Stimulated activated CD4-positive, alpha-beta T cell treated with anti-CD3 and anti-CD28 coated beads, Interleukin-12 subunit alpha, Interleukin-12 subunit beta, amount 100 ng/mL, for 24 hours (primary cell): ENCODE measurements at regions not wholly inside any gene's neighbourhood (a gene's known extent, or its start where the extent isn't known, plus 50 kb on each side); places are given as distances from the start of the nearest gene placed in this dataset.
A peak's percentile ranks its signal among the peaks of the same experiment; 100 is the strongest.
"Not testable (repeated sequence)": the region's sequence is repeated elsewhere in the genome, so short reads cannot be mapped to it uniquely, and the experiment has no call there.

Source experiments
- DNase-seq, 2 experiments: peaks; one replicate each; pipeline ENCODE4 v3.0.0-alpha.2; 2020; ENCODE audit warnings: low read depth in 2 of 2

DNA sequence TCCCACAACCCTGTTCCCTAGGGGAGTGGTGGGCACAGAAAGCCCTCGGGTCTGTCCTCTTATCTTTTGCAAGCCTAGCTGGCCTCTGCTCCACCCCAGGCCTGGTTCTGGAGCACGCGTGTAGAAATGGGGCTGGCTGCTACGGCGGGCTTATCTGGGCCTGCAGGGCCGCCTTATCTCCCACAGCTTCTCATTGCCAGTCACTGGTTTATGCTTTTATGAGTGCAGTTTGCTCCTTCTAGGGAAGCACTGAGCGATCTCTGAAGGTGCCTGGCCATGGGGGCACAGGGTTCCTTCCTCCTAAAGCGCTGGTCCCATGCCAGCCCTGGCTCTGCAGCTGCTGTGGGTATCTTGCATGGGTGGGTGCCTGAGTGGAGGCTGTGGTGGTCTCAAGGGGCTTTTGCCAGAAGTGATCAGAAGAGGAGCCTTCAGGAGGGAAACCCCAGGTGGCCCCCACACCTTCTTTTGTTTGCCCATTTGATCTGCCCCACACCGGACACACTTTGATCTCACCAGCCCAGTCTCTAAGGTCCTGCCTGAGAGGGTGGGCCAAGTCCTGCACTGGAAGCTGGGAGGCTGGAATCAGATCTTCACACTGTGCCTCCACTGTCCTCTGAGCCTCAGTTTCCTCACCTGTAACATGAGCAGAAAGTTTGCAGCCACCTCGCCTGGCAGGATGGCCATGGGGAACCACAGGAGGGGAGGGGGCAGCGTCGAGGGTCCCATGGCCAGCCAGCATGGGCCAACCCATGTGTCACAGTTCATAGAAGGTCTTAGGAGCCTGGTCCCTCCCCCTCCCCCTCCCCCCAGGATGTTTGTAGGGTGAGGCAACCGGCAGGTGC lies 86.6 kb upstream of the FGF3 start:
- no peak for DNase-seq

DNA sequence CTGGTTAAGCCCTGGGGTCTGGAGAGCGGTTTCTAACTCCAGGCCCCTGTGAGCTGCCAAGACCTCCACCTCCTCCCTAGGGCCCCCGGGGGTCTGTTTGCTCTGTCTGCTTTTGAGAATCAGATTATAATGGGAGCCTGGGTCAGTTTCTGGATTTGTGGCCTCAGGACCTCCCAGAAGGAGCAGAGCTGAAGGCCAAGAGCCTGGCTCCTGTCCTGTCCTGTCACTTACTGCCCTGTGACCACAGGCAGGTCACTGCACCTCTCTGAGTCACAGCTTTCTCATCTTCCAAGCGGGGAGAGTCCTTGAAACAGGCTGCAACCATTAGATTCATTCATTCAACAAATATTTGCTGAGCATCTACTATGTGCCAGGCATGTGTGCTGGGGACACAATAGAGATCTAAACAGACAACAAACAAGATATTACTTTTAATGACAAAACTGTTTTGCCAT lies 87.3 kb upstream of the FGF3 start:
- DNase-seq, result no peak

DNA sequence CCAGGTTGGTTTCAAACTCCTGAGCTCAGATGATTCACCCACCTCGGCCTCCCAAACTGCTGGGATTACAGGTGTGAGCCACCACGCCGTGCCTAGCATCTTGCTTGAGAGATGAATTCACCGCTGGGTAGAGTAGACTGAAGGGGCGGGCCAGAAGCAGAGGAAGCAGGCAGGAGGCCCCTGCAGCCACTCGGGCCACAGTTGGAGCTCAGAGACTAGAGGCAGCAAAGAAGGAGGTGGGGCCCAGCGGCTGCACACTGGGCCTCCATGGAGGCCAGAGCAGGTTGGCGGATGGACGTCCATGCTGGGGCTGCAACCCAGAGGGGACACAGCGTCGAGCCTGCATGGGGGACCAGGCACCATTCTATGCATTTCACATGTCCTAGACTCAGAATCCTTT lies 88.4 kb upstream of the FGF3 start:
- DNase-seq, result no peak

DNA sequence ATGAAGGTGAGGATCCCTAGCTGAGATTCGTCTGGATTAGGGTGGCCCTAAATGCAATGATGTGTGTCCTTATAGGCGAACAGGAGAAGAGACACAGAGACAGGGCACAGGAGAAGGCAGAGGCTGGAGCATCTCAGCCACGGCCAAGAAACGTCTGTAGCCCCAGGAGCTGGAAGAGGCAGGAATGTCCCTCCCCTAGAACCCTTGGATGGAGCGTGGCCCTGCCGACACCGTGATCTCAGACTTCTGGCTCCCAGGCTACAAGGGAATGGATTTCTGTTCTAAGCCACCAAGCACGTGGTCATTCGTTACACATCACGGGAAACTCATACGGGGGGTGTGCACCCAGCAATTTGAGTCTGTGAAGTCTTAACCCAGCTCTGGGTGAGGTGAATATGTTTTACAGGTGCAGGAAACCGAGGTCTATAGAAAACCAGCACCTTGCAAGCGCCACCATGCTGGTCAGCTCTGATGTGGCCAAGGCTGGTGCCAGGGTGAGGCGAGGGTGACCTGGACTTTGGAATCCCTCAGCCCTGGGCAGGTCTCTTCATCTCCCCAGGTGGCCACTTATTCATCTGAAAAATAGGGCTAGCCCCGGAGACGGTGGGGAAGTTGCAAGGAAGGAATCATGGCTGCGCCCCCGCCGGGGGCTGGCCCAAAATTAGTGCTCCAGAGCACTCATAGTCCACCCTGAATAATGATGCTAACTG lies 89.5 kb upstream of the FGF3 start:
- no peak for DNase-seq

DNA sequence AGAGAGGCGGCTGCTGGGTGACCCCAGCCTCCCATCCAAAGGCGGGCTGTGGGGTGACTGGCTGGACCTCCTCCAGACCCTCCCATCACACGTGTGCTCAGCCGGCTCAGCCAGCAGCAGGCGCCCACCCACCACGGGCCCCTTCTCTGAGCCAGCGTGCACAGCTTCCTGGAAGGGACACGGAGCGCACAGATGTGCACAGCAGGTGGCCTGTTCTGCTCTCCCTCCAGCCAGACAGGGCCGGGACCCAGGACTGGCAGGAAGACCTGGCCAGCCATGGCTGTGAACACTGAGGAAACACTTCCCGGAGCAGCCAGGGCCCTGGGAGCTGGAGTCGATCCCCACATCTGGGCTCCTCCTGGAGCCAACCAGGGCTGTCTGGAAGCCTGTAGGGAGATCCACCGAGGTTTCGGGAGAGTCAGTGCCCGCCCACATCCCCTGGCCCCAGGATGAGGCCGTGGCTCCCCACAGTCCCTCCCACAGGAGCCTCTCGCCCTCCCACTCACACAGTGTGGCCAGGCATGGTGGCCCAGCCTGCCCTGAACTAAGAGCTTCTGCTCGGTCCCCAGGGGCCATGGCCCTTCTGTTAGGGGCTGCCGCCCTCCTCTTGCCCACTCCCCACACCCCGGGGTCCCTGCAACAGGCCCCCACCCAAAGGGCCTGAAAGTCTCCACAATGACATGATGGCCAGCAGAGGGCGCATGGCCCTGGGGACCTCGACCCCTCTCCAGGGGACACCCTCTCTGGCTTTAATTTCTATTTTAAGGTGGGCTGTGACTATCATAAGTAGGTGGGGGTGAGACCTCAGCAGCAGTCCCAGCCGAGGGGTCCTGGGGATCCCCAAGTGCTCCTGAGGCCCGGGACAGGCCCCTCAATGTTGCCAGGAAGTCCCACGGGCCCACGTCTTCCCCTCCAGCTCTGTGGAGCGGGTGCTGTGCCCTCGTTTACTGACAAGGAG lies 90.6 kb upstream of the FGF3 start:
- DNase-seq, result no peak

DNA sequence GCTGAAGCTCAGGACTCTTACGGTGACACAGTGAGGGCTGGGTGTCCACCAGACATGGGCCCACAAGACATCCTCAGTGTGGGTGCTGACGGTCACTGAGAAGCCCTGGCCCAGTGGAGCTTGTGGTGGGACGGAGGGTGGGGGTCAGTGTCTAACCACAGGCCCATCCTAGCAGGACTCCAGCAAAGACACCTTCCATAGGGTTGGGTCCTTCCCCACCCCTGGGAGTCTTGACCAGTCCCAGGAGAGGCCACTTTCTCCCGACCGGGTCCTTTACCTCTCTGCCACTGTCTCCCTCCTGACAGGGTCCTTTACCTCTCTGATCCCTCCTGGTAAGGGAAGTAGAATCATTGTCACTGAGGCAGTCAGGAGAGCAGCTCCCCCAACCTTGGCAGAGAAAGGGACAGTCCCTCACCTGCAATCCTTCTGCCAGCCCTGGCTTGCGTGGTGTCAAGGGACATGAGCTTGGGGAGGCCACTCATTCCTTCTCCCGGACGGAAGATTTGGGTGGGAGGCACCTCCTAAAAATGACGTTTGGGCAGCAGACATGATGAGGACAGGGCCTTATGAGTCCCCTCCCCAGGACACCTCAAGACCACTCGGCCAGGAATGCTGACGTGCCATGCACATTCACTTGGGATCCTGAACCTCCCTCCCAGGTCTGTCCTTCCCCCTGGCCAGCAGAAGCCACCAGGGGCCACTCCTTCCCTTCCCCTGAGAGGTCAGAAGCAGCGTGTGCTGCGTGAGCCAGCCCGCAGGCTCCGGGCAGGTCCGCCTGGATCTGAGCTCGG lies 91.5 kb upstream of the FGF3 start:
- no peak for DNase-seq

DNA sequence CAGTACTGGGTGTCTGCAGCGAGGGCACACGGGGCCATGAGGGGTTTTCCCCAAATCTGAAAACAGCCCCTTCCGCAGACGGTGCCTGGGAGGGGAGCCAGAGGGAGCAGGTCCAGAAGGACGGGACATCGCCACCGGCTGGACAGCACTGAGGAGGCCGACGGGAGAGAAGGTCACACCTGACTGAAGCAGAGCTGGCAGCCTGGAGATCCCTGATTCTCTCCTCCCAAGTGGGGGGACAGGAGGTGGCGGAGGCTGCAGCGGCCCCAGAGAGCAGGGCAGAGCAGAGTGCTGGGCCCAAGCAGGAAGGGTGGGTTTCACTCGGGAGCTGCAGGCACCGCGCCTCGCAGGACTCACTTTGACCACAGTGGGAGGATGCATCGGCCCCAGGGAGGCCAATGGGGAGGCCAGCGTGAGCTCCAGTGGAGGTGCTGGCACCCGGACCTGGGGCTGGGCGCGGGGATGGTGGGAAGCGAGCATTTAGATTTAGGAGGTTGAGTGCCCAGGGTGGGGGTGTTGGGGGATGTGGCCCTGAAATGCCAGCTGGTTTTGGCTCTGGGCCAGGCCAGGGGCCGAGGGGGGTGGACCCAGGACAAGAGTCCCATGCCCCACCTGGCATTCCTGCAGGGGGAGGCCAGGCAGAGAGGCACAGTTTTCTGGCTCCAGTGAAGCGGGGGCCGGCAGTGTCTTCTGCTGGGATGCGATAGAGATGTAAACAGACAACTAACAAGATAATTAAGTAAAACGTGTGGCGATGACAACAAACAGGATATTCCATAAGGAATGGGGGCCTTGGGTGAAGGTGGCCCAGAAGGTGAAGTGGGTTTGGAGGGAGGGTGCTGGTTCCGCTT lies 92.3 kb upstream of the FGF3 start:
- no peak for DNase-seq

DNA sequence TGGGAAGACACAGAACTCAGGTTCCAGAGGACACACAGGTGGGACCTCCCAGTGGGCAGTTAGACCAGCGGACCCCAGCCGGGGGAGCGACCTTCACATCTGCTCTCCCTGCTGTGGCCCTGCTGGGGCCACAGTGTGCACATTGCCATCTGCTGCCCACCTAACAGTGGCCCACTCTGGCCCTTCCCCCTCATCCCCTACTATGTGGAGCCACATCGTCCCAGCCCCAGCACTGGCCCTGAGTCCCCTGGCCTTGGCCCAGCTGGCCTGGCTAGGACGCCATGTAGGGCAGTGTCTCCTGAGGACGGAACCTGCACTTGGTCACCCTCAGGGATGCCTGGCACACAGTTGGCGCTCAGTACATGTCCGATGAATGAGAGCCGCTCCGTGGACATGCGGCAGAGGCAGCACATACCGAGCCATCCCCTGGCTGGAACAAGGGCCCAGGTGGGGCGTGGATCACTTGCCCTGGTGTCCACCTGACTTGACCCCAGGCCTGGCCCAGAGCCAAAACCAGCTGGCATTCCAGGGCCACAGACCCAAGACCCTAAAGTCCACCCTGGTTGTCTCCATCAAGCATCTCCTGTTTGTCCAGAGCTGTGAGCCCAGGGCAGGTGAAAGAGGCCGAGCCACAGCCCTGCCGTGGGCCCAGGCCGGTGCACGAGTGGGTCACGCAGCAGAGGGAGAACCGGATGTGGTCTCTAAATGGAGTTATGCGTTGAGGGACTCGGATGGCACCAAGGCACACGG lies 93.1 kb upstream of the FGF3 start:
- DNase-seq, result no peak

DNA sequence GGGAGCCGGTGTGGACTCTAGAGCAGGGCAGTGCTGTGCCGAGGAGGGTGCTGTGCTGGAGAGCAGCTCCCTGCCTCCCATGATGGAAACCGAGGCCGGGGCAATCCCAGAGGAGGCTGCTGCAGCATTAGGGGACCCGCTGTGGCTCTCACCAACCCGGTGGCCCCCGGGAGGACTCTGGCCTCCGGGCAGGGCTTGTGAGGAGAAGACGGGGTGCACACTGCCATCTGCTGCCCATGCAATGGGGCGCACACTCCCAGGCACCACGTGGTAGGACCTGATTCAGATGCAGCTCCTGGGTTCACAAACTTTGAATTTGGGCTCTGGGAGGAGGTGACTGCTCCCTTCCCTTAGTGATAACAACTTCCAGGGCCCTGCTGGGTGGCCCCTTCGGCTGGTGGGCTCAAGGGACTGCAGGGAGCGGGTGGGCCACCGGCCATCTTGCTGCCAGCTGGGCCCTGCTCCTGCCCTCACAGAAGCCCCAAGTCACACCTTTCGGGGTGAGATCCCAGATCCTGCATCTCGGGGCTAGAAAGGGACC lies 93.8 kb upstream of the FGF3 start:
- DNase-seq, result no peak

DNA sequence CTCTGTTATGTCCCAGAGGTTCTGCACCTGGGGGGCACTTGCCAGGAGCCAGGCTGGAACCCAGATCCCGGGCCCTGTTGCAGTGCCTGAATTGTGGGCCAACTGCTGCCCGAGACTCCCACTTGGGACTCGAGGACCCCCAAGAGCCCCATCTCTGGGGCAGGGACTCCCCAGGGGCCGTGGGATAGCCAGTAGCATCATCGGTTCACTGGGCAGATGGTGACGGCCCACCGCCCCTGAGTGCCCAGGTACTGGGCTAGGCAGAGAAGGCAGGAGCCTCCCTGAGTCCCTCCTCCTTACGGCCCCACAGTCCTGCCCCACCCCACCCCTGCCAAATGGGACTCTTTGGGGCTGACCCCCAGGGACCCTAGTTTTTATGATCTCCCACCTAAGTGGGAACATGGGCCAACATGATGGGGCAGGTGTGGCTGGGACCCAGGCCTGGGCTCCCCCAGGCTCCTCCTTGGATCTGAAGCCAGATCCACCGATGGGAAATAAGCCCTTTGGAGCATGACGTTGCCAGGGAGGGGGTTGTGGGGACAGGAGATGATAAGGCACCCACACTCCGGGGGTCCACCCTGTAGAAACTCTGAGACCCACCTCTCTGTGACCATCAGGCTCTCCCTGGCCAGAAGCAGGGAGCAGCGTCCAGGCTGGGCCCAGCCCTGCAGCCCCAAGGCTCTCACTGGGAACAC lies 94.5 kb upstream of the FGF3 start:
- DNase-seq, result no peak

DNA sequence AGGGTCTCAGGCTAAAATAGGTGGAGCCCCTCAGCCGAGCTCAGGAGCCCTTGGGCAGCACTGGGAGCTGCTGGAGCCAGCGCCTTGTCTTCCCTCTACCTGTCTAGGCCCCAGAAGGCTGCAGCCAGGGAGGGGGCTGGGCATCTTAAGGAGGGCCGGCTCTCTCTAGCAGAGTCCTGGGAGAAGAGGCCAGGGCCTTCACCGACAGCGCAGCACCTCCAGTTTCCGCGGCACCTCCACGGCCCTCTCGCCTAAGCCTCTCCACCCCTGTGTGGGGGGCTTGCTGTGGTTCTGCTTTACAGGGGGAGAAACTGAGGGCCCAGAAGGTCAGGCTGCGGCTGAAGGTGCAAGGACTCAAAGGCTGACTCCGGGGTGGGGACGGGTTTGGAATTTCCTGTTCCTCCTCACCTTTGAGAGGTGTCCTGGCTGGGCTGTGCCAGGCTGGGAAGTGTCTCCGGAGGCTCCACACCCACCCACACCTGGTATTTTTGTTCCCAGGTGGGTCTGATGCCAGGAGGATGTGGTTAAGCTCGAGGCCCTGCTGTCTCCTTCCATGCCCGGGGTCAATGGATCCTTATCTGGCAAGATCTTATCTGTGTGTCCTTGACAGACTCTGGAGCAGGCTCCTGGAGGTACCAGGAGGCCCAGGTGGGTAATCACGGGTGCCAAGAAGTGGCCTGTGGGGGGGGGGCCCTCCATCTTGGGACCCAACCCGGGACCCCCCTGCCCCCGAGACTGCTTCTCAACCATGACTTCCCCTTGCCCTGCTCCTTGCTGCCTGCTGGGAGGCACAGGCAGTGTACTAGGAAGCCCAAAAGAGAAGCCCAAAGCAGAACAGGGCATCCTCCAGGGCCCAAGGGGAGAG lies 95.3 kb upstream of the FGF3 start:
- no peak for DNase-seq

DNA sequence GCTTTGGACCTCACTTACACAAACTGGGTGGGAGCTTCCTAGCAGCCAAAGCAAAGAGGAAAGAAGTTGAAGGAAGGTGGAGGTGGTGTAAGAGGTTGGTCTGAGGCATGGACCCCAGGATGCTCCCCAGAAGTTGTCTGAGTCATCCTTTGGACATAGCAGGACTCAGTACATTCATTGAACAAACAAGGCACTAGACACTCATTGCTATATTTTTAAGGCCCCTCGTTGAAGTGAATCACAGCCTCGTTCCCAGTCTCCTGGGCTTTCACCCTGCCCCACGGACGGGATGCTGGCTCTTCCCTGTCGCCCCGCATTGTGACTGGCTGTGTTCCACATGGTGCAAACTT lies 95.9 kb upstream of the FGF3 start:
- DNase-seq, result no peak

DNA sequence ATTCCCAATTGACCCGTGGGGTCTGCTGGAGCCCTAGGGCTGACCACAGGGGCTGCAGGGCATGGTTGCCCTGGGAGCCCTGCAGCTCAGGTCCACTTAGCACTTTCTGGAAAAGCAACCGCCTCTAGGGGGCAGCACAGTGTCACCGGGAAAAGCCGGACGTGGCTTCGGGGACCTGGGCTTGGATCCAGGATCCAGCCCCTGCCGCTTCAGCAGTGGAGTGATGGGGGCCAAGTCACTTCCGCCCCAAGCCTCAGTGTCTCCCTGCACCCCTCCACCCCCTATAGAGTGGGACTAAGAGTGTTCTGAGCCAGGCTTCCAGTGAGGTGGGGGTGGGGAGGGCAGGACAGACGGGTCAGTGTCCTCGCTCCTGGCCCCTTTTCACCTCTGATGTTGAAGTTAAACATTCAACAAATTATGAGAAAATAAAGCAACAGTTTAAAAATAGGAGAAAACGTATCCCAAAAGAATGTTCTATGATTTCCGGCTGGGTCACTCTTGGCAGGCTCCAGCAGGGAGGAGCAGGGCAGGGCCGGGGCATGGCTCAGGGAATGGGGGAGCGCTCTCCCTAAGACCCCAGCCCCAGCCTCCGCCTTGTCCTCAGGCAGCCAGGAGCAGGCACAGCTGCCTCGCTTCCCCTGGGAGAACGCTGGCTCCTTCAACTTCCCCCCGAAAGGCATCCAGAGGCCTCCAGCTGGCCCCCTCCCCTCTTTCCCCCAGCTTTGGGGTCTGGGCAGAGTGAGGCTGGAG lies 96.5 kb upstream of the FGF3 start:
- peak in 1 of 2 experiments; percentile 58 for DNase-seq

DNA sequence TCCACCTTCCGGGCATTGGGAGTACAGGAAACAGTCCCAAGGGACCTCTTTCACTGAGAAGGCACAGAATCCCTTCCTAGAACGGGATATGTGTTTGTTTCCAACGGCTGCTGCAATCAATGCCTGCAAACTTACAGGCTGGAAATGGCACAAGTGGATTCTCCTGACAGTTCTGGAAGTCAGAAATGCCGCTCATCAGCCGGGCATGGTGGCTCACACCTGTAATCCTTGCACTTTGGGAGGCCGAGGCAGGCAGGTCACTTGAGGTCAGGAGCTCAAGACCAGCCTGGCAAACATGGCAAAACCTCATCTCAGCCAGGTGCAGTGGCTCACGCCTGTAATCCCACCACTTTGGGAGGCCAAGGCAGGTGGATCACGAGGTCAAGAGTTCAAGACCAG lies 97.0 kb upstream of the FGF3 start:
- not testable (repeated sequence) for DNase-seq

DNA sequence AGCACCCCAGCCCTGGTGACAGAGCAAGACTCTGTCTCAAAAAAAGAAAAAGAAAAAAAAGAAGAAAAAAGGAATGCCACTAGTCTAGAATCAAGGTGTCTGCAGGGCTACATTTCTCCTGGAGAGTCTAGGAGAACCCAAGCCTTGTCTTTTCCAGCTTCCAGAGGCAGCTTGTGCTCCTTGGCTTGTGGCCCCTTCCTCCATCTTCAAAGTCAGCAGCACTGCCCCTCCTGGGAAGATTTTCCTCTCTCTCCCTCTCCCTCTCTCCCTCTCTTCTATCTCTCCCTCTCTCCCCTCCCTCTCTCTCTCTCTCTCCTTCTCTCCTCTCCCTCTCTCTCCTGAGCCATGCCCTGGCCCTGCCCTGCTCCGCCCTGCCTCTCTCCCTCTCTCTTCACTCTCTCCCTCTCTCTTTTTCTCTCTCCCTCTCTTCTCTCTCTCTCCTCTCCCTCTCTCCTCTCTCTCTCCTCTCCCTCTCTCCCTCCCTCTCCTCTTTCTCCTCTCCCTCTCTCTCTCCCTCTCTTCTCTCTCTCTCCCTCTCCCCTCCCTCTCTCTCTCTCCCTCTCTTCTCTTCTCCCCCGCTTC lies 97.7 kb upstream of the FGF3 start:
- no peak for DNase-seq

DNA sequence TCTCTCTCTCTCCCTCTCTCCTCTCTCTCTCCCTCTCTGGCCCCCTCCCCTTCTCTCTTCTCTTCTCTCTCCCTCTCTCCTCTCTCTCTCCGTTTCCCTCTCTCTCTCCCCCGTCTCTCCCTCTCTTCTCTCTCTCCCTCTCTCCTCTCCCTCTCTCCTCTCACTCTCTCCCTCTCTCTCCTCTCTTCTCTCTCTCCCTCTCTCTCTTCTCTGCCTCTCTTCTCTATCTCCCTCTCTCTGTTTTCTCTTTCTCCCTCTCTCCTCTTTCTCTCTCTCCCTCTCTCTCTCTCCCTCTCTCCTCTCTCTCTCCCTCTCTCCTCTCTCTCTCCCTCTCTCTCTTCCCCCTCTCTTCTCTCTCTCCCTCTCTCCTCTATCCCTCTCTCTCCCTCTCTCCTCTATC lies 98.3 kb upstream of the FGF3 start:
- no peak for DNase-seq
